T-helper 1 cell (primary cell): ENCODE measurements at regions not wholly inside any gene's neighbourhood (a gene's known extent, or its start where the extent isn't known, plus 50 kb on each side); places are given as distances from the start of the nearest gene placed in this dataset.
"Not testable (repeated sequence)": the region's sequence is repeated elsewhere in the genome, so short reads cannot be mapped to it uniquely, and the experiment has no call there.

Experiments
- DNase-seq, 5 donors: peaks; one replicate each; pipeline ENCODE4 v3.0.0-alpha.2; 2012 to 2020

- peak in 1 of 5 donors; percentile 1 for DNase-seq
These were observed 129.1 kb downstream of the CCT8L2 start for GRCh38 chr22:16463472-16463871.

DNA sequence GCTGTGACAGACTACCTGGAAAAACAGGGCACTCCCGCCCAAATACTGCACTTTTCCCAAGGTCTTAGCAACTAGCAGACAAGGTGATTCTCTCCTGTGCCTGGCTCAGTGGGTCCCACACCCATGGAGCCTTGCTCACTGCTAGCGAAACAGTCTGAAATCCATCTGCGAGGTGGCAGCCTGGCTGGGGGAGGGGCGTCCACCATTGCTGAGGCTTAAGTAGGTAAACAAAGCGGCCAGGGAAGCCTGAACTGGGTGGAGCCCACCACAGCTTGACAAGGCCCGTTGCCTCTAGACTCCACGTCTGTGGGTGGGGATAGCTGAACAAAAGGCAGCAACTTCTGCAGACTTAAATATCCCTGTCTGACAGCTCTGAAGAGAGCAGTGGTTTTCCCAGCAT lies 145.2 kb downstream of the CCT8L2 start:
- DNase-seq: not testable (repeated sequence)

DNA sequence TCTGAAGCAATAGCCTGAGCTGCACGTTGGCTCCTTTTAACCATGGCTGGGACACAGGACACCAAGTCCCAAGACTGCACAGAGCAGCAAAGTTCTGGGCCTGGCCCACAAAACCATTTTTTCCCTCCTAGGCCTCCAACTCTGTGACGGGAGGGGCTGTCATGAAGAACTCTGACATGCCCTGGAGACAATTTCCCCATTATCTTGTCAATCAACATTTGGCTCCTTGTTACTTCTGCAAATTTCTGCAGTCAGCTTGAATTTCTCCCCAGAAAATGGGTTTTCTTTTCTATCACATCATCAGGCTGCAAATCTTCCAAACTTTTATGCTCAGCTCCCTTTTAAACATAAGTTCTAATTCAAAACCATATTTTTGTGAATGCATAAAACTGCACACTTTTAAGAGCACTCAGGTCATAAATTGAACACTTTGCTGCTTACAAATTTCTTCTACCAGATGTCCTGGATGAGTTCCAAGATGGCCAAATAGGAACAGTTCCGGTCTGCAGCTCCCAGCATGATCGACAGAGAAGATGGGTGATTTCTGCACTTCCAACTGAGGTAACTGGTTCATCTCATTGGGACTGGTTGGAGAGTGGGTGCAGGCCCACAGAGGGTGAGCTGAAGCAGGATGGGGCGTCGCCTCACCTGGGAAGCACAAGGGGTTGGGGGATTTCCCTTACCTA lies 145.7 kb downstream of the CCT8L2 start:
- not testable (repeated sequence) for DNase-seq

- not testable (repeated sequence) for DNase-seq
These were observed 151.6 kb downstream of the CCT8L2 start for GRCh38 chr22:16441014-16441413.

DNA sequence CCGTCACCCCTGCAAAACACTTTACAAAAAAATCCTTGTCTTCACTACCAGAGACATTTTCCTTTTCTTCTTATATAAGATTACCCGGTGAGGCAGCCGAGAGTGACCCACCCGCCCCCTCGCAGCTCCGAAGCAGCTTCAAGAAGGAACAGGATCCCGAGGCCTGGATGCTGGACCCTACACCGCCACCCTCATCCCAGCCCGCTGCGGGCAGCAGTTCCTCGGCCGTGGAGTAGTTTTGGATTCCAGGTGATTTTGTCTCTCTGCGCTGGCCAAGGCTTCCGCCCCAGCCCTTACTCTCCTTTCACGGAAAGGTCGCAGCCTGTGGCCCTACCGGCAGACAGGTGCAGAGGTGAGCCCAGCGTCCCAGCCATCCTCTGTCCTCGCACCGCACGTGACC lies 169.1 kb downstream of the CCT8L2 start:
- DNase-seq: not testable (repeated sequence)

GRCh38 chr22:16417498-16417897 lies 175.1 kb downstream of the CCT8L2 start:
- DNase-seq: not testable (repeated sequence)

DNA sequence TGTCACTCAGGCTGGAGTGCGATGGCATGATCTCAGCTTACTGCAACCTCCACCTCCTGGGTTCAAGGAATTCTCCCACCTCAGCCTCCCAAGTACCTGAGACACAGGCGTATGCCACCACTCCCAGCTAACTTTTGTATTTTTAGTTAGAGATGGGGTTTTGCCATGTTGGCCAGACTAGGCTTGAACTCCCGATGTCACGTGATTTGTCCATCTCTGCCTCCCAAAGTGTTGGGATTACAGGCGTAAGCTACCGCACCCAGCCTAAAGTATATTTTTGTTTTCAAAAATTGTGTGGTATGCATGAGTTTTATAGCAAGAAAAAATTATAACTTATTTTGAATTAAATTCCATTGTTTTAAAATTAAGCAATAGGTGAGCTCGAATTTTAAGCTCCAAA lies 188.0 kb downstream of the CCT8L2 start:
- not testable (repeated sequence) for DNase-seq

- DNase-seq: not testable (repeated sequence)
These were observed 188.9 kb downstream of the CCT8L2 start for GRCh38 chr22:16403661-16404060.

DNA sequence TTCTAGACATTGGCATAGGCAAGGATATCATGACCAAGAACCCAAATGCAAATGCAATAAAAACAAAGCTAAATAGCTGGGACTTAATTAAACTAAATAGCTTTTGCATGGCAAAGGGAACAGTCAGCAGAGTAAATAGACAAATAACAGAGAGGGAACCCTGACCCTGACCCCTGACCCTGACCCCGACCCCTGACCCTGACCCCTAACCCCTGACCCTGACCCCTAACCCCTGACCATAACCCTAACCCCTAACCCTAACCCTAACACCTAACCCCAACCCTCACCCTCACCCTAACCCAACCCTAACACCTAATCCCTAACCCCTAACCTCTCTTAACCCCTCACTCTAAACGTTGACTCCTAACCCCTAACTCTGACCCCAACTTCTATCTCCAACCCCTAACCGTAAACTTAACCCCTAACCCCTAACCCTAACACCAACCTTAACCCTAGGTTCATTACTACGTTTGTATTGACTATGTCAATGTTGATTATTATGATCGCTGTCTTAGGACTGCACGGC lies 189.7 kb downstream of the CCT8L2 start:
- DNase-seq: not testable (repeated sequence)

GRCh38 chr22:16393476-16393875 lies 199.1 kb downstream of the CCT8L2 start:
- DNase-seq: not testable (repeated sequence)

DNA sequence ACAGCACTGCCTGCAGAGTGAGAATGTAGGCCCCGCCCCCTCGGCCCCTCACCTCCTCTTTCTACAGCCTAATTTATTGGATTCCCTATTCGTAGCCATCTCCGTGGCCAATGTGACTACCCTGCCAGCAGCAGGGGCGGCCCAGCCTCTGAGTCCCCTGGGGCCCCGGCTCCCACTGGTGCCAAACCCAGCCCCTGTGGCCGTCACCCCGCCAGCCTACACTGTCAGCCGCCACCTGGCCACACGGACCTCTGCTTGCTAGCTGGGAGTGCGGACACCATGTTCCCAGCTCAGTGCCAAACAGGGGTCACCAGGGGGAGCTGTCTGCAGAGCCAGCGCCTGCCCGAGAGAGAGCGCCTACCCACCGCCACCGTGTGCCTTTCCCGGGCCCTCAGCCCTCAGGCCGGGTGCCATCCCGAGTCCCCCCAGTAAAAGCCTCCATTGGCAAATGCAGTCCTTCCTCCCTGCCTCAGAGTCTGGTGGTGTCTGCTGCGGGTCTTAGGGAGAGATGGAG lies 201.1 kb downstream of the CCT8L2 start:
- DNase-seq: not testable (repeated sequence)

DNA sequence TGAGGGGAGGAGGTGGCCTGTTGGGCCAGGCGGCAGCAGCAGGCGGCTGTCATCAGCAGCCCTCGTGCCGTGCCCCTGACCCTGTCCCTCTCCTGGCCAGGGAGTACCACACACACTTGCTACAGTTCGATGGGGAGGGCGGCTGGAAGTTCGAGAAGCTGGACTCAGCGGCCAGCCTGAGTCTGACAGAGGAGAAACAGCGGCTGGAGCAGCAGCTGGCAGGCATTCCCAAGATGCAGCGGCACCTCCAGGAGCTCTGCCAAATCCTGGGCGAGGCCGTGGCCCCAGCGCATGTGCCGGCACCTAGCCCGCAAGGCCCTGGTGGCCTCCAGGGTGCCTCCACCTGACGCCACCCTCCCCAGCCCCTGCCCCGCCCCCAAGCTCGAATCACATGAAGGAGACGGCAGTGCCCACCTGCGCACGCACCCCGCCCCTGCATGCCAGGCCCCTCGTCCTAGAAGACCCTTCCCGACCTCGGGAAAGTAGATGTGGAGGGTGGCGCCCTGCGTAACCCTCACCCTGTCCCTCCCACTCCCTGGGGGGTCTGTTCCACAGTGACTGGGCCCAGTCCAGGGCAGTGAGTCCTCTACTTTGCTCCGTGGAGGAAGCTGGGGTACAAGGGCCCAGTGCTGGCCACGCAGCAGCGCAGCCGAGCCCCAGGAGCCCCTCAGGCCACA lies 201.9 kb downstream of the CCT8L2 start:
- not testable (repeated sequence) for DNase-seq

GRCh38 chr22:16390046-16390445 lies 202.6 kb downstream of the CCT8L2 start:
- DNase-seq: not testable (repeated sequence)

DNA sequence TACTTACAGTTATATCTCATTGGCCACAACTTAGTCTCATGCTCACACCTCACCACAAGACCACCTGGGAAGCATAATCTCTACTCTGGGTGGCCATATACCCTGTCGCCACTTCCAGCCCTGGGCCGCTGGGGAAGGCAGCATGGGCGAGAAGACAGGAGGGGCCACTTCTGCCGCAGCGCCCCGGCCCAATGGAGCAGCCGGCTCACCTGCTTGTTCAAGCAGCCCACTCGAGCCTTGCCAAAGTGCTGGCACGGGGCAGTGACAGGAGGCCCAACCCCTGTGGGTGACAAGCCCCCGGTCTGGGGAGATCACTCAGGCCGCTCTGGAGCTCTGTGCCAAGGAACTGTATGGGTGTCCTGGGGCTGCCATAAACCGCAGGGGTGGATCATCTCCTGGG lies 203.4 kb downstream of the CCT8L2 start:
- DNase-seq: not testable (repeated sequence)

- not testable (repeated sequence) for DNase-seq
These were observed 204.0 kb downstream of the CCT8L2 start for GRCh38 chr22:16388616-16389015.

- not testable (repeated sequence) for DNase-seq
These were observed 204.5 kb downstream of the CCT8L2 start for GRCh38 chr22:16388127-16388526.

DNA sequence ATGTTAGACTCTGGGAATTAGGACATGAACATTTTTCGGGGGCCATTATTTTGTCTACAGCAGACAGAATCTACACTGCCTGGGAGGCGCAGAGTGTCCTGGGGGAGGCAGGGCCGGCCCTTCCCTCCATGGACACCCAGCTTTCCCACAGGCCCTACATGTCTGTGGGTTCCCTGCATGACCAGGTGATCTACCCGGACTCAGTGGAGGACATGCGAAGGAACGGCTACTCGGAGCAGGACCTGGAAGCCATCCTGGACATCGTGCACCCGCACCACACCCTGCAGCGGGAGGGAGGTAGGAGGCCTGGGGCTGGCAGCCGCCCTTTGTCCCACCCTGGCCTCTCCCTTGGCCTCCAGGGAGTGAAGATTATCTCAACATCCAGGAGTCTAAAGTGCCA lies 205.1 kb downstream of the CCT8L2 start:
- not testable (repeated sequence) for DNase-seq

DNA sequence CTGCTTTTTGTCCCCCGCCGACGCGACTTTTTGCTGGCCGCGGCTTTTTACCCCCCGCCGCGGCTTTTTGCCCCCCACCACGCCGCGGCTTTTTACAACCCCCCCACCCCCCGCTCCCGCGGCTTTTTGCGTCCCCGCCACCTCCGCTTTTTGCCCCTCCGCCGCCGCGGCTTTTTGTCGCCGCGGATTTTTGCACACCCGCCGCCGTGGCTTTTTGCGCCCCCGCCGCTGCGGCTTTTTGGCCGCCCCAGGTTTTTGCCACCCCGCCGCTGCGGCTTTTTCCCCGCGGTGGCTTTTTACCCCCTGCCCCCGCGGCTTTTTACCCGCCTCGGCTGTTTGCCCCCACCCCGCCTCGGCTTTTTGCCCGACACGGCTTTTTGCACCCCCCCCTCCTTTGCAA lies 205.5 kb downstream of the CCT8L2 start:
- DNase-seq: no peak

DNA sequence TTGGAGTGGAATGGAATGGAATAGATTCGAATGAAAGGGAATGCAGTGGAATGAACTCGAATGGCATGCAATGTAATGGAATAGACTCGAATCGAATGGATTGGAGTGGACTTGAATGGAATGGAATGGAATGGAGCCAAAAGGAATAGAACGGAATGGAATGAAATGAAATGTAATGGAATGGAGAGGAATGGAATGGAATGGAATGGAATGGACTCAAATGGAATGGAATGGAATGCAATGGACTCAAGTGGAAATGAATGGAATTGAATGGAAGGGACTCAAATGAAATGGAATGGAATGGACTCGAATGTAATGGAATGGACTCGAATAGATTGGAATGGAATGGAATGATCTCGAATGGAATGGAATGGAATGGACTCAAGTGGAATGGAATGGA lies 231.3 kb downstream of the CCT8L2 start:
- not testable (repeated sequence) for DNase-seq

- not testable (repeated sequence) for DNase-seq
These were observed 240.0 kb downstream of the CCT8L2 start for GRCh38 chr22:16352637-16353036.

DNA sequence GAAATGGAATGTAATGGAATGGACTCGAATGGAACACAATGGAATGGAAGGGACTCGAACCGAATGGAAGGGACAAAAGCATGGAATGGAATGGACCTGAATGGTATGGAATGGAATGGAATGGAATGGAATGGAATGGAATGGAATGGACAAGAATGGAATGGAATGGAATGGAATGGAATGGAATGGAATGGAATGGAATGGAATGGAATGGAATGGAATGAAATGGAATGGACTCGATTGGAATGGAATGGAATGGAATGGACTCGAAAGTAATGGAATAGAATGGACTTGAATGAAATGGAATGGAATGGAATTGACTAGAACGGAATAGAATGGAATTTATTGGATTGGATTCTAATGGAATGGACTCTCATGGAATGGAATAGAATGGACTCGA lies 245.5 kb downstream of the CCT8L2 start:
- DNase-seq: not testable (repeated sequence)

- not testable (repeated sequence) for DNase-seq
These were observed 277.0 kb downstream of the CCT8L2 start for GRCh38 chr22:16315565-16315964.
